ENCODE measurements at regions not wholly inside any gene's neighbourhood (a gene's known extent, or its start where the extent isn't known, plus 50 kb on each side); places are given as distances from the start of the nearest gene placed in this dataset.

DNA sequence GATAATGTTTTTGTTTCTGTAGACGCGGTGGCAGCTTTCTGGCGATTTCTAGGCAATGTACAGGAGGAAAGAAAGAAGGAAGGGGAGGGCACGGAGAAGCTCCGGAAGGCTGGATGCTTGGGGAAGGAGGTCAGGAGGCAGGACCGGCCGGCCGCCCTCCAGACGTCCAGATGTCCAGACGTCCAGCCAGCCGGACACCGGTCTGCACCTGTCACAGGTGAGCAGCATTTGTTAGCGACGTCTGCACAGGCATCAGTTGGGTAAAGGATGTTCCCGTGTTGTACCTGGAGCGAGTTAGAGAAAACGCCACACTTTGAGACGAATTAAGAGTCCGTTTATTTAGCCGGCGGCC, 90.0 kb upstream of the PPP2R3B start:
- TF ChIP-seq CTCF (IDR thresholded peaks at IDR 0.05; ENCODE audit: insufficient read depth, low read depth, low read length), result no peak
- no peak for TF ChIP-seq EZH2 (IDR thresholded peaks at IDR 0.05; ENCODE audit: insufficient read depth, low read length)

Measured in astrocyte (in vitro differentiated cells and primary cell).